Ishikawa (cell line): ENCODE measurements at regions not wholly inside any gene's neighbourhood (a gene's known extent, or its start where the extent isn't known, plus 50 kb on each side); places are given as distances from the start of the nearest gene placed in this dataset.

Source experiments
- CEBPB ChIP-seq: IDR thresholded peaks from 2 replicates; pipeline ENCODE4 v1.6.1; 2012
- CREB1 ChIP-seq: IDR thresholded peaks from 2 replicates; pipeline ENCODE4 v1.6.1; 2012; ENCODE audit warnings: low read depth
- EGR1 ChIP-seq: IDR thresholded peaks from 2 replicates; pipeline ENCODE4 v1.6.1; 2012
- EP300 ChIP-seq: IDR thresholded peaks from 2 replicates; pipeline ENCODE4 v1.6.1; 2012; ENCODE audit warnings: borderline replicate concordance
- FOXM1 ChIP-seq: IDR thresholded peaks from 2 replicates; pipeline ENCODE4 v1.6.1; 2012; ENCODE audit warnings: low read depth, borderline replicate concordance
- MAX ChIP-seq: IDR thresholded peaks from 2 replicates; pipeline ENCODE4 v1.6.1; 2012
- NFIC ChIP-seq: IDR thresholded peaks from 2 replicates; pipeline ENCODE4 v1.6.1; 2012
- RAD21 ChIP-seq: IDR thresholded peaks from 2 replicates; pipeline ENCODE4 v1.6.1; 2012; ENCODE audit warnings: low read depth
- REST ChIP-seq: IDR thresholded peaks from 2 replicates; pipeline ENCODE4 v1.6.1; 2012; ENCODE audit warnings: low read depth, mild to moderate bottlenecking
- TAF1 ChIP-seq: IDR thresholded peaks from 2 replicates; pipeline ENCODE4 v1.6.1; 2012; ENCODE audit warnings: low read depth, mild to moderate bottlenecking
- TCF12 ChIP-seq: IDR thresholded peaks from 2 replicates; pipeline ENCODE4 v1.6.1; 2012; ENCODE audit warnings: low read depth
- TEAD4 ChIP-seq: IDR thresholded peaks from 2 replicates; pipeline ENCODE4 v1.6.1; 2012
- USF1 ChIP-seq: IDR thresholded peaks from 2 replicates; pipeline ENCODE4 v1.6.1; 2012
- YY1 ChIP-seq: IDR thresholded peaks from 2 replicates; pipeline ENCODE4 v1.6.1; 2012; ENCODE audit warnings: low read depth
- ZBTB7A ChIP-seq: IDR thresholded peaks from 2 replicates; pipeline ENCODE4 v1.6.1; 2012; ENCODE audit warnings: low read depth

- TF ChIP-seq CEBPB (no peak), EGR1 (no peak), TEAD4 (no peak), EP300 (no peak), FOXM1 (no peak), ZBTB7A (no peak), RAD21 (no peak), REST (no peak), TCF12 (no peak), USF1 (no peak), MAX (no peak), YY1 (no peak), NFIC (no peak), CREB1 (no peak), TAF1 (no peak)
Observed at GRCh38 chr10:55742487-55742886, 618.6 kb downstream of the ZWINT start.

- TF ChIP-seq RAD21 = peak; percentile 54
Observed at GRCh38 chr10:55740767-55741166, 620.3 kb downstream of the ZWINT start.

GRCh38 chr10:55740110-55740509 lies 620.9 kb downstream of the ZWINT start:
- TF ChIP-seq EGR1 (no peak), MAX (no peak), TEAD4 (no peak), FOXM1 (no peak), ZBTB7A (no peak), CREB1 (no peak), CEBPB (no peak), REST (no peak), TCF12 (no peak), USF1 (no peak)

GRCh38 chr10:55734112-55734511 lies 626.9 kb downstream of the ZWINT start:
- TF ChIP-seq RAD21 = no peak
- TF ChIP-seq NFIC = no peak
- TF ChIP-seq MAX = no peak
- TF ChIP-seq EGR1 = no peak
- no peak for TF ChIP-seq YY1
- TF ChIP-seq REST = no peak
- no peak for TF ChIP-seq FOXM1
- TF ChIP-seq TCF12 = no peak
- no peak for TF ChIP-seq CREB1
- TF ChIP-seq USF1 = no peak
- no peak for TF ChIP-seq EP300
- TF ChIP-seq ZBTB7A = no peak
- TF ChIP-seq TEAD4 = no peak
- TF ChIP-seq TAF1 = no peak
- no peak for TF ChIP-seq CEBPB
